Thymus (tissue), 11 donors: ENCODE measurements at regions not wholly inside any gene's neighbourhood (a gene's known extent, or its start where the extent isn't known, plus 50 kb on each side); places are given as distances from the start of the nearest gene placed in this dataset.

ENCODE experiments used
- DNase-seq, 9 donors: peaks; one replicate each; pipeline ENCODE4 v3.0.0-alpha.2; 2013; ENCODE audit warnings: low spot score in 9 of 9, low read depth in 6 of 9, missing footprints in 1 of 9
- H3K27ac ChIP-seq, 2 donors: one replicate each; pipeline ENCODE4 v1.5.1; 2013; ENCODE audit warnings: control low read depth in 1 of 2, low read depth in 1 of 2, low read length in 1 of 2, mild to moderate bottlenecking in 1 of 2, moderate library complexity in 1 of 2
- H3K27me3 ChIP-seq, 2 donors: one replicate each; pipeline ENCODE4 v1.5.1; 2013; ENCODE audit warnings: low read length in 1 of 2; ENCODE audit not compliant: control insufficient read depth in 2 of 2, insufficient read depth in 1 of 2
- H3K36me3 ChIP-seq, 2 donors: one replicate each; pipeline ENCODE4 v1.5.1; 2013; ENCODE audit warnings: low read length in 1 of 2, mild to moderate bottlenecking in 1 of 2, moderate library complexity in 1 of 2; ENCODE audit not compliant: control insufficient read depth in 2 of 2, insufficient read depth in 2 of 2
- H3K4me1 ChIP-seq, 2 donors: one replicate each; pipeline ENCODE4 v1.5.1; 2013; ENCODE audit warnings: low read length in 2 of 2; ENCODE audit not compliant: control insufficient read depth in 2 of 2, insufficient read depth in 2 of 2
- H3K4me3 ChIP-seq, 2 donors: one replicate each; pipeline ENCODE4 v1.5.1; 2013; ENCODE audit warnings: low read length in 2 of 2, control low read depth in 1 of 2, mild to moderate bottlenecking in 1 of 2
- H3K9me3 ChIP-seq, 2 donors: one replicate each; pipeline ENCODE4 v1.5.1; 2013; ENCODE audit warnings: low read length in 1 of 2, mild to moderate bottlenecking in 1 of 2; ENCODE audit not compliant: control insufficient read depth in 2 of 2, insufficient read depth in 1 of 2
- WGBS: extraction: QIAGEN DNeasy Blood & Tissue Kit; methylation state at CpG from one replicate; pipeline ENCODE4 v1.1.7; 2013; 5-methylcytosine and 5-hydroxymethylcytosine counted together
- donor health status: healthy.

DNA sequence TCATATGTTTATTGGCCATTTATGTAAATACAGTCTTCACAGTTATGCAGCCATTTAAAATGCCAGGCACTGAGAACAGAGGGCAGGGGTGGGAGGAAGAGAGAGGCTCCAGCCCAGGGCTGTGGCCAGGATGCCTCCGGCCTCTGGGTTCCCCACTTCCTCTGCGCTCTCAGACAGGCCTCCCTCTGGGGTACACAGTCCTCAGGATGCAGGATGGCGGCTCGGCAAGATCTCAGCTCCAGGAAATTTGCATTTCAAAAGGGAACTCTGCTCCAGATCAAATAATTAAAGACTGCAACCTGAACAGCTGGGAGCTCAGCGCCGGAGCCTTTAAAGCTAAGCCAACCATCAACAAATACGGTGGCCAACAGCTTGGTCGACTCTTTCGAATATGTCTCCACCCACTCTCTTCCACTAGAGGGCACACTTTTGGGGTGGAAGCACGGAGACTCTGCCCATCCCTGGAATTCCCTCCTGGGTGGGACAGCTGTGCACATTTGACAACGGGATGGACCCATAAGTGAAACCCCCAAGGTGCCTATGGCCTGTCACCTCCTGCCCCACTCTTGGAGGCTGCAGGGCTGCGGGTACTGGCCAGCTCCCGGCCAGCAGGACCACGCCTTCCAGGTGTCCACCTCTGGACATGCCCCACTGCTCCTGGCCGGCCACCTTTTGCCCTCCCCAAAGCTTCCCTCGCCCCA, 1044.7 kb downstream of the BRD1 start:
- 47% methylated on average over 16 of the region's 16 CpGs for WGBS
- Histone ChIP-seq H3K4me1 (no peaks in the 10 kb centered on the region), H3K9me3 (peaks cover 1 to 10% of the 10 kb centered on the region in 2 donors), H3K4me3 (no peak overlapping the region), H3K27me3 (no peaks in the 10 kb centered on the region), H3K36me3 (no peaks in the 10 kb centered on the region), H3K27ac (no peak overlapping the region)
- DNase-seq = no peak

DNA sequence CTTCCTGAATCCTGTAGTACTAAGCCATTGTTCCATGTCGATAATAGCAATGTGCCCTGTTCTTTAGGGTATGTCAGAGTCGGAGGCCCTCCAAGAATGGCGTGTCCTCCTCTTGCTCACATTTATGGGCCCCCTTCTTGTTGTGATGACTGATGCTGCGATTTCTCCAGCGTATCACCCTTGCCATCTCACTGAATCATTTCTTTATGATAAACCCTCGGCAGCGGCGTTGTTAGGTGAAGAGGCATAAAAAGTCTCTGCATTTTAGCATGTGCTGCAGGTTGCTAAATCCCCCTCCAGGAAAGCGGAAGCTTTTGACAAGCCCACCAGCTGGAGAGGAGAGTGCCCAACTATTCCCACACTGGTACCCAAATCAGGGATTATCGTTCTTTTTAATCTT, 1045.3 kb downstream of the BRD1 start:
- peaks cover 3 to 16% of the 10 kb centered on the region in 2 donors for H3K9me3 ChIP-seq
- H3K27ac ChIP-seq = no peak overlapping the region
- H3K4me1 ChIP-seq = no peaks in the 10 kb centered on the region
- H3K27me3 ChIP-seq = no peaks in the 10 kb centered on the region
- no peak overlapping the region for H3K4me3 ChIP-seq
- WGBS = 91% methylated on average over 10 of the region's 10 CpGs
- no peaks in the 10 kb centered on the region for H3K36me3 ChIP-seq
- no peak for DNase-seq

DNA sequence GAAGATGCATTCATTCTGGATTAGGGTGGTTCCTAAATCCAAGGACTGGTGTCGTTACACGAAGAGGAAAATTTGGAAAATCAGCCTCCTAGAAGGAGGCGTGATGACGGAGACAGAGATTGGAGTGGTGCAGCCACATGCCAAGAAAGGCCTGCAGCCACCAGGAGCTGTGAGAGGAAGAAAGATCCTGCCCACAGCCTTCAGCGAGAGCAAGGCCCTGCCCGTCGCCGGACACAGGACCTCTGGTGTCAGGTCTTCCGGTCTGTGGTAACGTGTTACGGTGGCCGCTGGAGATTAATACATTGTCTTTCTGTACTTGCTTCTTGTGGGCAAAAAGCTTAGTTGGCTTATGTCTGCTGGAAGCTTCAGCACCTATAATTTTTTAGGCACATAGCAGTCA, 1045.8 kb downstream of the BRD1 start:
- WGBS = 95% methylated on average over 12 of the region's 12 CpGs
- Histone ChIP-seq H3K36me3 (no peaks in the 10 kb centered on the region), H3K27ac (no peak overlapping the region), H3K9me3 (peaks cover 3 to 17% of the 10 kb centered on the region in 2 donors), H3K4me3 (no peak overlapping the region), H3K27me3 (no peaks in the 10 kb centered on the region), H3K4me1 (no peaks in the 10 kb centered on the region)
- DNase-seq = no peak

DNA sequence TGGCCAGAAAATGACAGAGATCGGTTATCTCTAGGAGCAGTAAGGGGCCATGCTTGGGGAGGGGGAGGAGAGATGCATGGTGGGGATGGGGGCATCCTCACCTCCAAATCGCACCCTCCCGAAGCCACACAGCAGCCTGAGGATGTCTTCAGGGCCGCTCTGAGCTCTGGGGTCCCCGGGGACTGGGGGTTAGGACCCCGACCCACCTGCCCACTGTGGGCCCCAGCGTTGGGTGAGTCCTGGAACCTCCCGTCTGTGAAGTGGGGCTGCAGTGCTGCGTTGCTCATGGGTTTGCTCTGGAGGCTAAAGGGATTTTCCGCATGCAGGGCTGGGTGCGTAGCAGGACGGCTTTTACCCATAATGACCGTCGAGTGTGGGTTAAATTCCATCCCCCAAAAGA, 1046.3 kb downstream of the BRD1 start:
- Histone ChIP-seq H3K4me1 (no peaks in the 10 kb centered on the region), H3K27me3 (no peaks in the 10 kb centered on the region), H3K9me3 (peaks cover 3 to 17% of the 10 kb centered on the region in 2 donors), H3K27ac (no peak overlapping the region), H3K36me3 (no peaks in the 10 kb centered on the region), H3K4me3 (no peak overlapping the region)
- 96% methylated on average over 14 of the region's 14 CpGs for WGBS
- DNase-seq = no peak

DNA sequence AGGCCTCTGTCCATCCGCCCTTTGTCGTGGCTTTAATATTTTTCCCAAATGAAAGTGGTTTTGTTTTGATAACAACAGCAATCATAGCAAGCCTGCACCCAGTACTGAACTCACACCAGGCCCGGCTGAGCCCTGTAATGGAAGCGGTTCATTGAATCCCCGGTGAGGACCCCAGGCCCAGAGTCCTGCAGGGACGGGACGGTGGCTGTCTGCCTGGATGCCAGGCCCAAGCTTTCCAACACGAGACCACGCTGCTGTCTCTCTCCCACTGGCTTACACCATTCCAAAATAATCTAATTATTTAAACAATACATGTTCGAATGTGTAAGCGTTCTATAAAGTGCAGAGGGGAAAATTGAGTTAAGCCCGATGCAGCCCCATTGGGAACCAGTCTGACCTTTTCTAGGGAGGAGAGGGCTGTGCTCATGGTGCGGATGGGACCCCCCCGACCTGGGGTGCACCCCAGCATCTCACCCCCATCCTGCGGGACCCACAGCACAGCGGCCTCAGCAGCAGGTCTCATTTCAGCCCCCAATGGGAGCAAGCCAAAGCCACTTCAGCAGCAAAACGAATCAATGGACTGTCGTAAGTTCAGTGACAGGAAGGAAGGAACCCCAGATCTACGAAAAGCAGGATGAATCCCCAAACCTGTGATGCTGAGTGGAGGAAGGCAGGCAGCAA, 1046.9 kb downstream of the BRD1 start:
- 87% methylated on average over 19 of the region's 19 CpGs for WGBS
- Histone ChIP-seq H3K9me3 (peaks cover 3 to 17% of the 10 kb centered on the region in 2 donors), H3K27ac (no peak overlapping the region), H3K36me3 (no peaks in the 10 kb centered on the region), H3K4me3 (no peak overlapping the region), H3K4me1 (no peaks in the 10 kb centered on the region), H3K27me3 (no peaks in the 10 kb centered on the region)
- no peak for DNase-seq

DNA sequence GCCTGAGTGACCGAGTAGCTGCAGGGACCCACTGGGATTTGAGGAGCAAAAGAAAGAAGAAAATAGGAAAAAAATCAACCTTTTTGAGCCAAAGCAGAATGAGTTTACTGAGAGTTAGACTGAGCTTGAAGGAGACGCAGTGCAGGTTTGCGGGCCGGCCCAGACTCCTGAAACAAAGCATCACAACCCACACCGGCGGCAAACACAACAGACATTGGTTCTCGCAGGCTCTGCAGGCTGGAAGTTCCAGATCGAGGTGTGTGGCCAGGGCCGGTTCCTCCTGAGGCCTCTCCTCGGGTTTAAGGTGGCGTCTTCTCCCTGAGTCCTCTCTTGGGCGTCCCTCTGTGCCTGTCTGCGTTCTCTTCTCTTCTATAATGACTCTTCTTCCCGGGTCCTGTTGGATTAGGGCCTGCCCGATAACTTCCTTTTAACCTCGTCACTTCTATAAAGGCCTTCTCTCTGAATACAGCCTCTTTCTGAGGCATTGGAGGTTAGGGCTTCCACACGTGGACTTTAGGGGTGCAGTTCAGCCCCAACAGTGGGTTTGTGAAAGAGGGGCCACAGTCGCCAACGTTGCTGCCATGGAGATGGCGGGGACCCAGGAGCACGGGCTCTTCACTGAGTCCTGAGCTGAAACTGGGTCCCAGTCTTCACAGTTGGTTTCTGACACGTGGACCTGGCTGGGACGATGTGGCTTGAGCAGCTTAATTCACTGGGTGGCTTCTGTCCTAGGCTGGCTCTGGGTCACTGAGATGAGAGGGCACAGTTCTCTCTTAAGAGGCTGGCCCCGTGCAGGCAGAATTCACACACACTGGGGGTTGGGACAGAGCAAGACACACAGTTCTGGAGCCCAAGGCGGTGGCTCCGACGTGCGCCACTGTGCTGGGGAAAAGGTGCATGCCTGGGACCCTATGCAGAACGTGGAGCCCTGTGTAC, 1047.7 kb downstream of the BRD1 start:
- no peaks in the 10 kb centered on the region for H3K27me3 ChIP-seq
- no peaks in the 10 kb centered on the region for H3K4me1 ChIP-seq
- no peak overlapping the region for H3K4me3 ChIP-seq
- no peak overlapping the region for H3K27ac ChIP-seq
- WGBS = 92% methylated on average over 29 of the region's 29 CpGs
- peaks cover 3 to 17% of the 10 kb centered on the region in 2 donors for H3K9me3 ChIP-seq
- H3K36me3 ChIP-seq = no peaks in the 10 kb centered on the region
- DNase-seq = no peak

DNA sequence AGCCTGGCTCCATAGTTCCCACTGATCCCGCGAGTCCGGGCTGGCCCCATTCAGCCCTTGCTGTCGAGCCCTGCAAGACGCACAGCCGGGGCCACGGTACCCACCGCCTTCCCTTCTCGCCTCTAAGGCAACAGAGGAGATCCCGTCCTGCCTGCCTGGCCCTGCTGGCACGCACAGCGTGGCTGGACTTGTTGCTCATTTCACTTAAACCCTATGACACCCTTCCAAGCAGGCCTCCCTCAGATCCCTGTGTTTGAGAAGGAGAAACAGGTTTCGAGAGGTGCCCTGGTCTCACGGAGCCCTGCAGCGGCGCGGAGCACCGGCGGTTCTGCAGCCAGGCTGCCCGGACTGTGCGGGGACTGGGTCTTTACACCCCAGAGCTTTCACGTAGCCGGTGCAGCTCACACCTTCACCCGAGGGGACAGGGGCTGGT, 1048.4 kb downstream of the BRD1 start:
- no peaks in the 10 kb centered on the region for H3K4me1 ChIP-seq
- no peak for DNase-seq
- no peak overlapping the region for H3K27ac ChIP-seq
- peaks cover 3 to 17% of the 10 kb centered on the region in 2 donors for H3K9me3 ChIP-seq
- H3K4me3 ChIP-seq = no peak overlapping the region
- no peaks in the 10 kb centered on the region for H3K36me3 ChIP-seq
- 93% methylated on average over 24 of the region's 24 CpGs for WGBS
- no peaks in the 10 kb centered on the region for H3K27me3 ChIP-seq

DNA sequence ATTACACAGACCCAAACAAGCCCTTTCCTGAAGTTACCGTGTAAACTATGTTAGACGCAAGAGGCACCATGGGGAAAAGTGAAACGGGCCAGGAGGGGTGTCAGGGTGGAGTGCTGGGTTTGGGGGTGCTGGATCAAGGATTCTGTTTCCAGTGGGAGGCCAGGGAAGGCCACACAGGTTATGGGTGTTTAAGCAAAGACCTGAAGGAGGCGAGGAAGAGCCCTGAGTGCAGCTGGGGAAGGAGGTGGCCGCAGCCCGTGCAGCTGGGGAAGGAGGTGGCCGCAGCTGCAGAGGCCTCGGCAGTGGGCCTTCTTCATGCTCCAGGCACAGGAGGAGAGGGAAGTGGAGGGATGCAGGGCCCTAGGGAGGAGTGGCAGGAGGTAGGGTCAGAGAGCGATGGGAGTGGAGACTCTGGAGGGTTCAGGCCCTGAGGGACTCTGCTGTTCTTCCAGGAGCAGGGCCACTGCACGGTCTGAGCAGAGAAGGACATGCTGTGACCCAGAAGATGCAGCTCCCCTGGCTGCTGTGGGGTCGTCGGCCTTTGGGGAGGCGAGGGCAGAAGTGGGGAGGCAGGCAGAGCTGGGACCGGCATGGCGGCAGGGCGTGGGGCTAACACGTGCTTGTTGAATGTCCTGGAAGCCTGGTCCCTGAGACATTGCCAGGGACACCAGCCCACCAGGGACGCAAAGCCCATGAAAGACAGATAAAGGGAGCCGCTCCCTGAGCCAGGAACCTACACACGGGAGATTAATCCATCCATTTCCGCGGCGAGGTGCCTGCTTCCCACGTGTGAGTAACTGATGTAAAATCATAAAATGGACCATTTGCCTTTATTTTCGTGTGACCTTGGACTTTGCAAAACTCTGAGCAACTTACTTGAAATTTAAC, 1049.1 kb downstream of the BRD1 start:
- H3K9me3 ChIP-seq = peaks cover 3 to 17% of the 10 kb centered on the region in 2 donors
- no peak for DNase-seq

More for the DNA sequence above, 1049.1 kb downstream of the BRD1 start:
- Histone ChIP-seq H3K4me3 (no peak overlapping the region), H3K4me1 (no peaks in the 10 kb centered on the region), H3K27ac (no peak overlapping the region), H3K36me3 (no peaks in the 10 kb centered on the region), H3K27me3 (no peaks in the 10 kb centered on the region)
- 95% methylated on average over 25 of the region's 25 CpGs for WGBS
